HG03039 (cell line): ENCODE measurements at regions not wholly inside any gene's neighbourhood (a gene's known extent, or its start where the extent isn't known, plus 50 kb on each side); places are given as distances from the start of the nearest gene placed in this dataset.

Source experiments
- ATAC-seq: cut with Tn5 transposase; IDR thresholded peaks from one replicate; pipeline ENCODE4 v1.9.1; 2021; ENCODE audit warnings: mild to moderate bottlenecking, moderate library complexity; ENCODE audit not compliant: unreplicated experiment

- ATAC-seq = no peak
Observed at GRCh38 chr7:17016402-17017010, 134.7 kb upstream of the AGR3 start.

- no peak for ATAC-seq
Observed at GRCh38 chr7:17019106-17019505, 137.3 kb upstream of the AGR3 start.

GRCh38 chr7:17020250-17020649 is 138.5 kb upstream of the AGR3 start:
- ATAC-seq = no peak

- ATAC-seq = no peak
Observed at GRCh38 chr7:17021205-17021604, 139.4 kb upstream of the AGR3 start.

GRCh38 chr7:17022920-17023319 is 141.1 kb upstream of the AGR3 start:
- no peak for ATAC-seq

- no peak for ATAC-seq
Observed at GRCh38 chr7:17026269-17026668, 144.5 kb upstream of the AGR3 start.

GRCh38 chr7:17027143-17027788 is 145.5 kb upstream of the AGR3 start:
- no peak for ATAC-seq

- no peak for ATAC-seq
Observed at GRCh38 chr7:17027789-17028152, 146.0 kb upstream of the AGR3 start.

GRCh38 chr7:17029150-17029549 is 147.4 kb upstream of the AGR3 start:
- no peak for ATAC-seq

GRCh38 chr7:17030559-17030958 is 148.8 kb upstream of the AGR3 start:
- no peak for ATAC-seq

GRCh38 chr7:17031906-17032551 is 150.2 kb upstream of the AGR3 start:
- no peak for ATAC-seq

- no peak for ATAC-seq
Observed at GRCh38 chr7:17033245-17033644, 151.5 kb upstream of the AGR3 start.

GRCh38 chr7:17036584-17036983 is 154.8 kb upstream of the AGR3 start:
- ATAC-seq = no peak

GRCh38 chr7:17037356-17037755 is 155.6 kb upstream of the AGR3 start:
- no peak for ATAC-seq

GRCh38 chr7:17038160-17038782 is 156.5 kb upstream of the AGR3 start:
- no peak for ATAC-seq

- ATAC-seq = no peak
Observed at GRCh38 chr7:17038783-17039170, 157.0 kb upstream of the AGR3 start.

GRCh38 chr7:17039372-17039771 is 157.6 kb upstream of the AGR3 start:
- ATAC-seq = no peak

- ATAC-seq = no peak
Observed at GRCh38 chr7:17040716-17041115, 158.9 kb upstream of the AGR3 start.

- ATAC-seq = no peak
Observed at GRCh38 chr7:17041324-17041723, 159.5 kb upstream of the AGR3 start.

- ATAC-seq = no peak
Observed at GRCh38 chr7:17042211-17042610, 160.4 kb upstream of the AGR3 start.

- ATAC-seq = no peak
Observed at GRCh38 chr7:17043012-17043877, 161.5 kb upstream of the AGR3 start.
